HCT116 (cell line): ENCODE measurements at regions not wholly inside any gene's neighbourhood (a gene's known extent, or its start where the extent isn't known, plus 50 kb on each side); places are given as distances from the start of the nearest gene placed in this dataset.
A peak's percentile ranks its signal among the peaks of the same experiment; 100 is the strongest.

Experiments used
- ATAC-seq: fragments of 200-7000 bp; cut with Tn5 transposase; 2 replicates; pipeline ENCODE4 v1.9.1; 2020; ENCODE audit warnings: mild to moderate bottlenecking, moderate library complexity
- BruUV-seq: library from RNA; stranded (reverse); fragments of 400-500 nt; replicated peaks from 2 replicates; lab custom pipeline; 2021; lab: Mats Ljungman, UMichigan
- CTCF ChIA-PET: fragments of 300-600 bp; sonication (Branson Sonifier 250); formaldehyde crosslinking; loops from one replicate; lab custom pipeline; 2021; ENCODE audit warnings: antibody characterized with exemption; lab: Charles Lee
- POLR2A ChIA-PET: fragments of 300-600, 350-600 bp; sonication (Branson Sonifier 250); formaldehyde crosslinking; loops from one replicate; lab custom pipeline; 2021; ENCODE audit warnings: antibody characterized with exemption; lab: Charles Lee
- RAD21 ChIA-PET, 2 experiments: fragments of 300-600 bp; sonication (Branson Sonifier 250); formaldehyde crosslinking; loops; one replicate each; lab custom pipeline; 2023; ENCODE audit warnings: low total read pairs in 2 of 2; ENCODE audit not compliant: uncharacterized antibody in 2 of 2, unreplicated experiment in 2 of 2, low non-redundant PET in 1 of 2; lab: Charles Lee
- DNase-seq: peaks from one replicate; pipeline ENCODE4 v3.0.0-alpha.2; 2010; ENCODE audit warnings: low read depth, low spot score
- H2AFZ ChIP-seq: fragments of 200-600 bp; shearing (Covaris generic), sonication (generic); 2 replicates; pipeline ENCODE4 v1.6.1; 2017; ENCODE audit warnings: low read depth, mixed run types, mixed read lengths, antibody characterized with exemption, low read length; ENCODE audit not compliant: poor library complexity, severe bottlenecking
- H3K27ac ChIP-seq: 2 replicates; pipeline ENCODE4 v1.5.1; 2012; ENCODE audit warnings: low read depth, low read length
- H3K27me3 ChIP-seq: fragments of 200-600 bp; sonication (generic); 2 replicates; pipeline ENCODE4 v1.6.1; 2016; ENCODE audit warnings: mixed run types, low read length, mixed read lengths; ENCODE audit not compliant: insufficient read depth
- H3K36me3 ChIP-seq, 2 experiments: fragments of 200-500 bp in 1 of 2; fragments of 200-600 bp in 1 of 2; sonication (Bioruptor generic) in 1 of 2; sonication (generic) in 1 of 2; 2 replicates each; pipeline versions ENCODE4 v1.5.1 to v1.6.1; 2014 to 2016; ENCODE audit warnings: low read length in 2 of 2, inconsistent platforms in 1 of 2, mixed read lengths in 1 of 2, mixed run types in 1 of 2; ENCODE audit not compliant: insufficient read depth in 2 of 2, control insufficient read depth in 1 of 2
- H3K4me1 ChIP-seq, 2 experiments: fragments of 200-600 bp in 1 of 2; sonication (generic) in 1 of 2; 2 replicates each; pipeline versions ENCODE4 v1.5.1 to v1.6.1; 2012 to 2017; ENCODE audit warnings: low read length in 2 of 2, inconsistent platforms in 1 of 2, mild to moderate bottlenecking in 1 of 2, mixed read lengths in 1 of 2, mixed run types in 1 of 2, moderate library complexity in 1 of 2; ENCODE audit not compliant: insufficient read depth in 2 of 2, control insufficient read depth in 1 of 2
- H3K4me2 ChIP-seq: fragments of 200-600 bp; sonication (generic); 2 replicates; pipeline ENCODE4 v1.6.1; 2017; ENCODE audit warnings: mixed run types, low read length, mixed read lengths
- H3K4me3 ChIP-seq, 2 experiments: fragments of 200-600 bp in 1 of 2; sonication (generic) in 1 of 2; replicated peaks in 1 of 2; 2 replicates each; pipeline ENCODE4 v1.5.1; 2011 to 2016; ENCODE audit warnings: low read length in 2 of 2, control low read depth in 1 of 2, low read depth in 1 of 2, mild to moderate bottlenecking in 1 of 2, mixed read lengths in 1 of 2, mixed run types in 1 of 2
- H3K79me2 ChIP-seq: fragments of 200-600 bp; sonication (generic); 2 replicates; pipeline ENCODE4 v1.6.1; 2017; ENCODE audit warnings: mild to moderate bottlenecking, mixed run types, low read length, moderate library complexity, mixed read lengths; ENCODE audit not compliant: insufficient read depth
- H3K9ac ChIP-seq: fragments of 200-600 bp; sonication (generic); 2 replicates; pipeline ENCODE4 v1.6.1; 2016; ENCODE audit warnings: low read length, mixed read lengths
- H3K9me2 ChIP-seq: fragments of 200-600 bp; sonication (generic), shearing (Covaris generic); 2 replicates; pipeline ENCODE4 v1.6.1; 2017; ENCODE audit warnings: mixed run types, mild to moderate bottlenecking, moderate library complexity; ENCODE audit not compliant: insufficient read depth
- H3K9me3 ChIP-seq, 2 experiments: fragments of 200-500 bp in 1 of 2; fragments of 200-600 bp in 1 of 2; sonication (Bioruptor generic) in 1 of 2; sonication (generic) in 1 of 2; 2 replicates each; pipeline ENCODE4 v1.6.1; 2014 to 2017; ENCODE audit warnings: low read length in 2 of 2, mixed read lengths in 2 of 2, inconsistent platforms in 1 of 2, low read depth in 1 of 2, mild to moderate bottlenecking in 1 of 2, mixed run types in 1 of 2, moderate library complexity in 1 of 2; ENCODE audit not compliant: control insufficient read depth in 1 of 2, insufficient read depth in 1 of 2
- H4K20me1 ChIP-seq: fragments of 200-600 bp; sonication (generic), shearing (Covaris generic); 2 replicates; pipeline ENCODE4 v1.6.1; 2017; ENCODE audit warnings: mixed run types, mild to moderate bottlenecking, moderate library complexity; ENCODE audit not compliant: insufficient read depth
- CEBPB ChIP-seq: IDR thresholded peaks from 2 replicates; pipeline ENCODE4 v1.6.1; 2012; ENCODE audit warnings: low read depth
- ELF1 ChIP-seq: IDR thresholded peaks from 2 replicates; pipeline ENCODE4 v1.6.1; 2012; ENCODE audit warnings: low read depth, borderline replicate concordance
- EZH2 ChIP-seq: fragments of 200-600 bp; sonication (generic); IDR thresholded peaks from 2 replicates; pipeline ENCODE4 v1.6.1; 2017; ENCODE audit warnings: antibody characterized with exemption, mixed run types
- JUND ChIP-seq: IDR thresholded peaks from 2 replicates; pipeline ENCODE4 v1.6.1; 2012
- POLR2AphosphoS5 ChIP-seq: IDR thresholded peaks from 2 replicates; pipeline ENCODE4 v1.6.1; 2011; ENCODE audit warnings: mild to moderate bottlenecking, low read depth, low read length, moderate library complexity
- SP1 ChIP-seq: IDR thresholded peaks from 2 replicates; pipeline ENCODE4 v1.6.1; 2012; ENCODE audit warnings: low read depth
- TCF7L2 ChIP-seq: IDR thresholded peaks from 2 replicates; pipeline ENCODE4 v1.7.0; 2011; ENCODE audit warnings: borderline replicate concordance, inconsistent platforms; ENCODE audit not compliant: insufficient read depth, insufficient read length; ENCODE audit errors: extremely low read depth
- ZNF274 ChIP-seq: fragments of 200-500 bp; sonication (Bioruptor generic); IDR thresholded peaks from 2 replicates; pipeline ENCODE4 v1.6.1; 2014; ENCODE audit warnings: mild to moderate bottlenecking, low read depth, low read length, inconsistent platforms
- intact Hi-C: fragments of 100-400 bp; cut with micrococcal nuclease; formaldehyde crosslinking; loops from 2 replicates; pipeline ENCODE4 v1.10.0; 2022
- TF ChIP-seq, protein P1 (sequence below): IDR thresholded peaks from 2 replicates; pipeline ENCODE4 v1.6.1; 2012; ENCODE audit warnings: low read depth

DNA sequence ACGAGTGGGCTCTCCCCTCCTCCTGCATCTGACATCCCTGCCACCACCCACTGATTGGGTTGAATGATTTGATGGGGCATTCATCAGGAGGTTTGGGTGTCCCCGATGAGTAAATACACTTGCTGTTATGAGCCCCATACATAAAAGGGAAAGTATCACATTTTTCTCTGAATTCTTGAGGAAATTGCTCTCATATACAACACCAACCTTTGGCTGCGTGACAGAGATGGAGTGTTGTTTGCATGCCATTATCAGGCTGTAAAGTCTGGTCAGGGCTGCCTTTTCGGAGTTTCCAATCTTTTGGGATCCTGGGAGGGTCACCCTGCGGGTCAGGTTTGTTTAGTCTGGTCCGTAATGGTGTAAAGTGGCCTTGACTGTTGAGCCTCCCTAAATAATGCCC is 227.9 kb upstream of the SPRED2 start:
- ChIA-PET POLR2A (no interaction called here), CTCF (no interaction called here), RAD21 (no interaction called here)
- no peak overlapping the region for H2AFZ ChIP-seq
- no peak overlapping the region for H3K4me3 ChIP-seq
- no peak overlapping the region for H3K27ac ChIP-seq
- DNase-seq (no peak), ATAC-seq (no peak)
- intact Hi-C loops, result no loop called here
- BruUV-seq, result no TSS peak
- no peaks in the 10 kb centered on the region for H3K9me3 ChIP-seq
- no peaks in the 10 kb centered on the region for H3K79me2 ChIP-seq
- no peaks in the 10 kb centered on the region for H3K27me3 ChIP-seq
- H3K4me1 ChIP-seq, result peaks cover 8 to 21% of the 10 kb centered on the region in 2 experiments
- no peaks in the 10 kb centered on the region for H3K9me2 ChIP-seq
- no peaks in the 10 kb centered on the region for H4K20me1 ChIP-seq
- H3K9ac ChIP-seq, result no peak overlapping the region
- H3K36me3 ChIP-seq, result no peaks in the 10 kb centered on the region
- H3K4me2 ChIP-seq, result no peak overlapping the region
- TF ChIP-seq CEBPB, result no peak
- no peak for TF ChIP-seq TCF7L2
- TF ChIP-seq ZNF274, result no peak
- no peak for TF ChIP-seq JUND
- TF ChIP-seq, protein P1, sequence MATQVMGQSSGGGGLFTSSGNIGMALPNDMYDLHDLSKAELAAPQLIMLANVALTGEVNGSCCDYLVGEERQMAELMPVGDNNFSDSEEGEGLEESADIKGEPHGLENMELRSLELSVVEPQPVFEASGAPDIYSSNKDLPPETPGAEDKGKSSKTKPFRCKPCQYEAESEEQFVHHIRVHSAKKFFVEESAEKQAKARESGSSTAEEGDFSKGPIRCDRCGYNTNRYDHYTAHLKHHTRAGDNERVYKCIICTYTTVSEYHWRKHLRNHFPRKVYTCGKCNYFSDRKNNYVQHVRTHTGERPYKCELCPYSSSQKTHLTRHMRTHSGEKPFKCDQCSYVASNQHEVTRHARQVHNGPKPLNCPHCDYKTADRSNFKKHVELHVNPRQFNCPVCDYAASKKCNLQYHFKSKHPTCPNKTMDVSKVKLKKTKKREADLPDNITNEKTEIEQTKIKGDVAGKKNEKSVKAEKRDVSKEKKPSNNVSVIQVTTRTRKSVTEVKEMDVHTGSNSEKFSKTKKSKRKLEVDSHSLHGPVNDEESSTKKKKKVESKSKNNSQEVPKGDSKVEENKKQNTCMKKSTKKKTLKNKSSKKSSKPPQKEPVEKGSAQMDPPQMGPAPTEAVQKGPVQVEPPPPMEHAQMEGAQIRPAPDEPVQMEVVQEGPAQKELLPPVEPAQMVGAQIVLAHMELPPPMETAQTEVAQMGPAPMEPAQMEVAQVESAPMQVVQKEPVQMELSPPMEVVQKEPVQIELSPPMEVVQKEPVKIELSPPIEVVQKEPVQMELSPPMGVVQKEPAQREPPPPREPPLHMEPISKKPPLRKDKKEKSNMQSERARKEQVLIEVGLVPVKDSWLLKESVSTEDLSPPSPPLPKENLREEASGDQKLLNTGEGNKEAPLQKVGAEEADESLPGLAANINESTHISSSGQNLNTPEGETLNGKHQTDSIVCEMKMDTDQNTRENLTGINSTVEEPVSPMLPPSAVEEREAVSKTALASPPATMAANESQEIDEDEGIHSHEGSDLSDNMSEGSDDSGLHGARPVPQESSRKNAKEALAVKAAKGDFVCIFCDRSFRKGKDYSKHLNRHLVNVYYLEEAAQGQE, result no peak
- TF ChIP-seq POLR2AphosphoS5, result no peak

DNA sequence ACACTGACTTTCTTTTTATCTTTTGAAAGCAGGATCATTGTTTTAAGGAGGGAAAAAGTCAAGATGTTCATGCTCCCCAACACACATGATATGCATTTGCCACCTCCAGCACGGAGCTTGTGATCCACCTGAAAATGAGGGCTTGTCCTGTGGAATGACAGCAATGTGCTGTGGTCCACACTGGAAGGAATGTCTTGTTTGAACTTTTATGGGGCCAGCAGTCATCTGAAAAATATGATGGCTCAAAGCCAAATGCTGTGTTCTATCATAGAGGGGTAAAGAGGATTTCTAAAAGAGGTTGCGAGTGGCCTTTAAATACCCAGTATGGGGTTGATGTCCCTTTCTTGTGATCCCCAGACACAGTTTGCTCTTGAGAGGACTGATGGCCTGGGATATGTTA is 226.5 kb upstream of the SPRED2 start:
- no peak overlapping the region for H2AFZ ChIP-seq

More for the DNA sequence above, 226.5 kb upstream of the SPRED2 start:
- no peaks in the 10 kb centered on the region for H3K79me2 ChIP-seq
- H3K9me3 ChIP-seq, result no peaks in the 10 kb centered on the region
- peak; percentile 75 for ATAC-seq
- CTCF ChIA-PET, result no interaction called here
- no TSS peak for BruUV-seq
- TF ChIP-seq EZH2, result no peak
- no peak for TF ChIP-seq ELF1
- no peak for TF ChIP-seq SP1
- RAD21 ChIA-PET, result no interaction called here
- intact Hi-C loops, result no loop called here
- no peak for DNase-seq
- no peaks in the 10 kb centered on the region for H3K9me2 ChIP-seq
- no peak overlapping the region for H3K27ac ChIP-seq
- POLR2A ChIA-PET, result no interaction called here
- peaks cover 8 to 21% of the 10 kb centered on the region in 2 experiments for H3K4me1 ChIP-seq
- peak overlapping the region; percentile 31 for H3K4me2 ChIP-seq
- H3K36me3 ChIP-seq, result no peaks in the 10 kb centered on the region
- H3K9ac ChIP-seq, result no peak overlapping the region
- H3K4me3 ChIP-seq, result no peak overlapping the region
- no peaks in the 10 kb centered on the region for H4K20me1 ChIP-seq
- no peaks in the 10 kb centered on the region for H3K27me3 ChIP-seq
